Activated naive CD8-positive, alpha-beta T cell treated with anti-CD3 and anti-CD28 coated beads, Interleukin-2, amount 50 U/mL, for 24 hours (primary cell): ENCODE measurements at regions not wholly inside any gene's neighbourhood (a gene's known extent, or its start where the extent isn't known, plus 50 kb on each side); places are given as distances from the start of the nearest gene placed in this dataset.

Experiments used
- ATAC-seq: fragments of 150-1000 bp; cut with Tn5 transposase; one replicate; pipeline ENCODE4 v1.10.0; 2021
- DNase-seq: peaks from one replicate; pipeline ENCODE4 v3.0.0; 2021
- H3K27ac Mint-ChIP-seq: one replicate; pipeline ENCODE4 v1.8.0; 2021; ENCODE audit warnings: mild to moderate bottlenecking, mixed read lengths
- H3K27me3 Mint-ChIP-seq: one replicate; pipeline ENCODE4 v1.8.0; 2021; ENCODE audit warnings: mixed read lengths
- H3K36me3 Mint-ChIP-seq: one replicate; pipeline ENCODE4 v1.8.0; 2021; ENCODE audit warnings: low read depth, mixed read lengths
- H3K4me1 Mint-ChIP-seq: one replicate; pipeline ENCODE4 v1.8.0; 2021; ENCODE audit warnings: mixed read lengths
- H3K4me3 Mint-ChIP-seq: one replicate; pipeline ENCODE4 v1.8.0; 2021; ENCODE audit warnings: mild to moderate bottlenecking, moderate library complexity, mixed read lengths
- H3K9me3 Mint-ChIP-seq: one replicate; pipeline ENCODE4 v1.8.0; 2021; ENCODE audit warnings: mixed read lengths

GRCh38 chr15:69523010-69524001, 70.7 kb downstream of the RPLP1 start:
- H3K27ac Mint-ChIP-seq, result no peak overlapping the region
- H3K9me3 Mint-ChIP-seq, result no peaks in the 10 kb centered on the region
- H3K27me3 Mint-ChIP-seq, result peaks cover 3% of the 10 kb centered on the region
- DNase-seq, result peak; percentile 73
- no peak overlapping the region for H3K4me3 Mint-ChIP-seq
- peak; percentile 61 for ATAC-seq
- H3K36me3 Mint-ChIP-seq, result no peaks in the 10 kb centered on the region
- H3K4me1 Mint-ChIP-seq, result peaks cover 4% of the 10 kb centered on the region

DNA sequence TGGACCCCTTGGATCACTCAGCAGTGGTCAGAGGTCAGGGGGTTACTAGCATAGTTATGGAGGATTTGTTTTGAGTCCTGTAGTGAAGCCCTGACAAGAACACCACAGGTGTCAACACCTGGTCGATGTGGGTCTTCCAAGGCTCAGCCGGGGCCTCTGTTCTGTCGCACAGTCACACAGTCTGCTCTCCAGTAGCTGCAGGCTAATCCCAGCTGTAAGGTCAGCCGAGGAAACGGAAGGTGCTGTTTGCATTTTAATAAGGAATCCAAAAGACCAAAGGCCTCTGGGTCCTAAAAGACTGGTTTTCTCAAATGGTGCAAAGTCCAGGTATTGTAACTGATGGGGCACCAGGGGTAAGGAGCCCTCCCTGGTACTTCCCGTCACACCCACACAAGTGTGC, 71.7 kb downstream of the RPLP1 start:
- Mint-ChIP-seq H3K4me1 (peaks cover 4% of the 10 kb centered on the region), H3K36me3 (no peaks in the 10 kb centered on the region), H3K9me3 (no peaks in the 10 kb centered on the region), H3K27ac (no peak overlapping the region), H3K4me3 (no peak overlapping the region), H3K27me3 (peaks cover 3% of the 10 kb centered on the region)
- DNase-seq, result no peak
- no peak for ATAC-seq

GRCh38 chr15:69524814-69525213, 72.2 kb downstream of the RPLP1 start:
- Mint-ChIP-seq H3K27me3 (peaks cover 2% of the 10 kb centered on the region), H3K27ac (no peak overlapping the region), H3K36me3 (no peaks in the 10 kb centered on the region), H3K4me3 (no peak overlapping the region), H3K4me1 (peaks cover 4% of the 10 kb centered on the region), H3K9me3 (no peaks in the 10 kb centered on the region)
- DNase-seq, result no peak
- ATAC-seq, result no peak

DNA sequence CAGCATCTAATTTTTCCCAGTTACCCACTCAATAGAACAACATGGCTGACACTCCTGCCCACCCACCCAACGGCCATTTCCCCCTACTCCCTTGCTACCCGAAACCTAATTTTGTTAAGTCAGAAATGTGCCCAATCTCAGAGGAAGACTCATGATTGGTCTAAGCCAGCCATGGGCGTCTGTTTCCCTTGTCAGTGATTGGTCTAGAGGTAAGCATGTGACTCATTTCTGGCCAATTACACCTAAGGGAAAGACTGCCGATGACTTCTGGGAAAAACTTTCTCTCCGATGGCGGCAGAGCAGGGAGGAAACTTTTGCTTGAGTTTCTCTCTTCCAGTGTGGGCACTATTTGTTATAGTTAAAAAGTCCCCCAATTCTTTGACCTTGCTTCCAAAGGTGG, 72.9 kb downstream of the RPLP1 start:
- Mint-ChIP-seq H3K4me1 (peaks cover 4% of the 10 kb centered on the region), H3K27ac (no peak overlapping the region), H3K27me3 (no peaks in the 10 kb centered on the region), H3K36me3 (no peaks in the 10 kb centered on the region), H3K4me3 (no peak overlapping the region), H3K9me3 (no peaks in the 10 kb centered on the region)
- no peak for DNase-seq
- no peak for ATAC-seq

GRCh38 chr15:69526081-69527061, 73.8 kb downstream of the RPLP1 start:
- DNase-seq (no peak), ATAC-seq (no peak)
- H3K4me3 Mint-ChIP-seq, result no peak overlapping the region
- H3K27ac Mint-ChIP-seq, result no peak overlapping the region
- H3K36me3 Mint-ChIP-seq, result no peaks in the 10 kb centered on the region
- H3K9me3 Mint-ChIP-seq, result no peaks in the 10 kb centered on the region
- peaks cover 4% of the 10 kb centered on the region for H3K4me1 Mint-ChIP-seq
- no peaks in the 10 kb centered on the region for H3K27me3 Mint-ChIP-seq

- no peaks in the 10 kb centered on the region for H3K36me3 Mint-ChIP-seq
- H3K27ac Mint-ChIP-seq, result no peak overlapping the region
- H3K9me3 Mint-ChIP-seq, result no peaks in the 10 kb centered on the region
- ATAC-seq (no peak), DNase-seq (no peak)
- H3K4me3 Mint-ChIP-seq, result no peak overlapping the region
- no peaks in the 10 kb centered on the region for H3K4me1 Mint-ChIP-seq
- H3K27me3 Mint-ChIP-seq, result no peaks in the 10 kb centered on the region
These were observed 76.5 kb downstream of the RPLP1 start for GRCh38 chr15:69529141-69529540.

- H3K27me3 Mint-ChIP-seq, result no peaks in the 10 kb centered on the region
- H3K4me1 Mint-ChIP-seq, result no peaks in the 10 kb centered on the region
- no peak for ATAC-seq
- no peak for DNase-seq
- no peak overlapping the region for H3K4me3 Mint-ChIP-seq
- no peaks in the 10 kb centered on the region for H3K9me3 Mint-ChIP-seq
- no peaks in the 10 kb centered on the region for H3K36me3 Mint-ChIP-seq
- no peak overlapping the region for H3K27ac Mint-ChIP-seq
These were observed 77.5 kb downstream of the RPLP1 start for GRCh38 chr15:69529961-69530633.

DNA sequence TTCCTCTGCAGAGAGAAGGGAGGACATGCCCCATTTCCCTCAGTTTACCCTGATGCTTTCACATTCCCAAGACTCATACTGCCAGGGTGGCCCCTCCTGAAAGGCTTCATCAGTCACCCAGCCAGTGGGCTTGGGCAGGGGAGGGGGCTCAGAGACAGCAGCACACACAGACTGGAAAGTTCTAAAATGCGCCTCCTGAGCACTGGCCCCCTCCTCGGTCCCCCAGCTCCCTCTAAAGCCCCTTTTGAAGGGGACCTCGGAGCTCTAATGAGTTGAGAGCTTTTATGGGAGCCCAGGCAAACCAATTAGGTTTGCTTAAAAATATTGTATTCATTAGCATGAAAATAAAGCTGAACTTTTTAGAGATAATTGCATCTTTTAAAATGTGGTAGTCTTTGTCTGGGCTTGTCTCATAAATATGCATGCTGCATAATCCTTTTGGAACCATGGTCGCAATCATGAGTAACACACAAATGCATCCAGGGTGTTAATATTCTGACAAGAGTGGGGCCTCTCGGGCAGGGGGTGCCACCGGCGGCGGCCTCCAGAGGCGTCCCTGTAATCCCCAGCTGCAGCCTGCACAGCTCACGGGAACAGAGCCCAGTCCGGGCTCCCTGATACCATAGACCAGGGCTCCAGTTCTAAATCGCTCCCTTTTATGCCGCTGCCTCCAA, 78.5 kb downstream of the RPLP1 start:
- Mint-ChIP-seq H3K4me1 (no peaks in the 10 kb centered on the region), H3K27me3 (no peaks in the 10 kb centered on the region), H3K4me3 (no peak overlapping the region), H3K27ac (no peak overlapping the region), H3K9me3 (no peaks in the 10 kb centered on the region), H3K36me3 (no peaks in the 10 kb centered on the region)
- DNase-seq (no peak), ATAC-seq (no peak)

- ATAC-seq (no peak), DNase-seq (no peak)
- no peaks in the 10 kb centered on the region for H3K4me1 Mint-ChIP-seq
- H3K27me3 Mint-ChIP-seq, result no peaks in the 10 kb centered on the region
- no peaks in the 10 kb centered on the region for H3K36me3 Mint-ChIP-seq
- H3K4me3 Mint-ChIP-seq, result no peak overlapping the region
- H3K9me3 Mint-ChIP-seq, result no peaks in the 10 kb centered on the region
- H3K27ac Mint-ChIP-seq, result no peak overlapping the region
These were observed 79.0 kb downstream of the RPLP1 start for GRCh38 chr15:69531665-69532027.

DNA sequence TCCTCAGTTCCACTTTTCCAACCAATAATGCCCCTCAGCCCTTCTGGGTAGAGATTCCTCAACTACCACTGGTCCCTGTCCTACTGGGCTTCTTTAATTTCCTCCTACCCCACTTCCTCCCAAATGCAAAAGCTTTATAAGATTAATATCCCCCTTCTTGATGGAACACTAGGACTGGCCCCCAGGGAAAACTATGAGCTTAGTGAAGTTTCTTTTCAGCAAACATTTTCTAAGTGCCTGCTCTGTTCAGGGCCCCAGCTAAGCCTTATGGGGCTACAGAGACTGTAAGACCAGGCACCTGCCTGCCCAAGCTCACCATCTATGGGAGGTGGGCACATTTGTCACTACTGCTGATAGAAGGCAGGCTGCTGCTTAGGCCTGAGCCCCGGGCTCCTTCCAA, 79.4 kb downstream of the RPLP1 start:
- Mint-ChIP-seq H3K27ac (no peak overlapping the region), H3K9me3 (no peaks in the 10 kb centered on the region), H3K36me3 (no peaks in the 10 kb centered on the region)

GRCh38 chr15:69532856-69533255, 80.2 kb downstream of the RPLP1 start:
- no peaks in the 10 kb centered on the region for H3K4me1 Mint-ChIP-seq
- ATAC-seq, result no peak
- no peak overlapping the region for H3K4me3 Mint-ChIP-seq
- no peaks in the 10 kb centered on the region for H3K36me3 Mint-ChIP-seq
- no peaks in the 10 kb centered on the region for H3K9me3 Mint-ChIP-seq
- peaks cover 2% of the 10 kb centered on the region for H3K27me3 Mint-ChIP-seq
- no peak overlapping the region for H3K27ac Mint-ChIP-seq
- no peak for DNase-seq

More for the DNA sequence above, 79.4 kb downstream of the RPLP1 start:
- ATAC-seq (no peak), DNase-seq (no peak)
- Mint-ChIP-seq H3K4me1 (no peaks in the 10 kb centered on the region), H3K4me3 (no peak overlapping the region), H3K27me3 (peaks cover 2% of the 10 kb centered on the region)

DNA sequence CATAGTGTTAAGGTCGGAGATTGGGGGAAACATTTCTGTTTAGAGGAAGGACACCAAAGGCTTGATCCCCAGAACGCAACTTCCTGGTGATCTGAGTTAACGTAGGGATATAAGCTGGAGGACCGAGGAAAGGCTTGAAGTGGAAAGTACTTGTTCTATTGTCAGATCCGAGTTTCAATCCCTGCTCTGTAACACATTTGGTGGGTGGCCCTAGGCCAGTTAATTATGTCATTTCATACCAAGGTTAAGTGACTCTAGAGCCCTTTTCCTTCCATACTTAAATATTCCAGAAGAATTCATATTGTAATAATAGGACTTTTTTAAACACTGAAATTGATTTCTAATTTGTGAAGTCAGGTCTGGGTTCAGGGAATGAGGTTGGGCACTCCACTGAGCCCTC, 80.9 kb downstream of the RPLP1 start:
- Mint-ChIP-seq H3K9me3 (no peaks in the 10 kb centered on the region), H3K4me3 (no peak overlapping the region), H3K27me3 (peaks cover 2% of the 10 kb centered on the region), H3K27ac (no peak overlapping the region), H3K4me1 (no peaks in the 10 kb centered on the region), H3K36me3 (no peaks in the 10 kb centered on the region)
- ATAC-seq (no peak), DNase-seq (no peak)

GRCh38 chr15:69535101-69535638, 82.6 kb downstream of the RPLP1 start:
- no peak overlapping the region for H3K27ac Mint-ChIP-seq
- DNase-seq (no peak), ATAC-seq (no peak)
- H3K27me3 Mint-ChIP-seq, result peaks cover 4% of the 10 kb centered on the region
- no peaks in the 10 kb centered on the region for H3K4me1 Mint-ChIP-seq
- H3K4me3 Mint-ChIP-seq, result no peak overlapping the region
- no peaks in the 10 kb centered on the region for H3K36me3 Mint-ChIP-seq
- no peaks in the 10 kb centered on the region for H3K9me3 Mint-ChIP-seq

- peaks cover 4% of the 10 kb centered on the region for H3K27me3 Mint-ChIP-seq
- H3K4me1 Mint-ChIP-seq, result no peaks in the 10 kb centered on the region
- DNase-seq (no peak), ATAC-seq (no peak)
- no peaks in the 10 kb centered on the region for H3K36me3 Mint-ChIP-seq
- H3K9me3 Mint-ChIP-seq, result no peaks in the 10 kb centered on the region
- no peak overlapping the region for H3K4me3 Mint-ChIP-seq
- no peak overlapping the region for H3K27ac Mint-ChIP-seq
These were observed 83.4 kb downstream of the RPLP1 start for GRCh38 chr15:69535998-69536397.
